Kidney glomerular epithelial cell (primary cell): ENCODE measurements at regions not wholly inside any gene's neighbourhood (a gene's known extent, or its start where the extent isn't known, plus 50 kb on each side); places are given as distances from the start of the nearest gene placed in this dataset.
A peak's percentile ranks its signal among the peaks of the same experiment; 100 is the strongest.

ENCODE experiments used
- DNase-seq: peaks from one replicate; lab custom pipeline; 2025; lab: John Stamatoyannopoulos, UW

DNA sequence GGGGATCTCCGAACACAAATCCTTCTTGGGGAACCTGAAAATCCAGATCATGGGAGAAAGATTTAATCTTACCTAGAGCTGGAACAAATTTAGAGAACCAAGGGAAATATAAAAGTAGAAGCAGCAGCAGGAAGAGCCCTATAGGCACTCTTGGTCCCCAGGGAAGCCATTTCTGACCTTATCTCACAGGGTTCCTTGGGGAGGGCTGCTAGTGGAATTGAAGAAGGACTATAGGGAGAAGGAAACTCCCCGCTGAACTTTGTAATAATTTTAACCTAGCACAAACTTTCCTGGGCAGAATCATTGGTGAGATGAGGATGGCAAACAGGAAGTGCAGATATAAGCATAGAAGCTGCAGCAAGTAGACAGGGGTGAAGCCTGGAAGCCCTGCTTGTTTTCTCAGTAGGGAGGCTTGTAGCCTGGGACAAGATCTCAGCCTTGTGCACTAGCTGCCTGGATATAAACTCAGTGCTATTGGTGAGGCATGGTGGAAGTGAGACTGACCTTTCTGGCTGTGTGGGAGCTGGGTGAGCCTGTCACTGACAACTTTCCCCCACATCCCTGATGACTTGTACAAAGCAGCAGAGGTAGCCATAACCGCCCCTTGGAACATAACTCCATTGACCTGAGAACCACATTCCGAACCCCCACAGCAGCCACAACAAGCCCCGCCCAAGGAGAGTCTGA is 343.0 kb upstream of the TGFBR2 start:
- no peak for DNase-seq

GRCh38 chr3:30263925-30264313 is 342.5 kb upstream of the TGFBR2 start:
- DNase-seq, result no peak

- no peak for DNase-seq
These were observed 339.9 kb upstream of the TGFBR2 start for GRCh38 chr3:30266524-30266923.

GRCh38 chr3:30268288-30268687 is 338.1 kb upstream of the TGFBR2 start:
- DNase-seq, result no peak

DNA sequence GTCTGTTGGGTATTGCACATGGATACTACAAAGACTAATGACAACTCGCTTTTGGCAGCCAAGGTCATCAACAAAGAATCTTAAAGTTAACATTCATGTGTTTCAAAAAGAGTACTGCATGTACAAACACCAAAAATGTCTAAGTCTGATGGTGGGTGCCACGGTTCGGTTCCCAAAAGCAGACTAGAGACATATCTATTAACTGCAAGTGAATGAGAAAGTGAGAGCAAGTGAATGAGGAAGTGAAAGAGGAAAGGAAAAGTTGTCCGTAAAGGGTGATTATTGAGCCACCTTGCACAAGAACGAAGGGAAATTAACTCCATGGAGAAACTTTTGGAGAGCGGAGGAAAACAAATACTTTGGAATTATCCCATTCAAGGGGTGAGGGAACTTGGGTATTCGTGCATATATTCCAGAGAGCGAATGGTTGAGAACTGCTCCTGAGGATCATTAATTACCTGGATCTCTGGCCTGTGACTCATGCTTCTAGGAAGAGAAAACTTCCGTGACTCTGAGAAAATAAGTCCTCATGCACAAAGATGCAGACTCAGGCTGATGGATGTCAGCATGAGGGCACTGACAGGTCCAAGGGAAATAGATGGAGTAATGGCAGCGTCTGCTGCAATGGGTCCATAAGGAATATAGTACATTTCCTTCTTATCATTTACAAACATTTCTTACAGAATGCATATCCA is 336.5 kb upstream of the TGFBR2 start:
- peak; percentile 52 for DNase-seq

DNA sequence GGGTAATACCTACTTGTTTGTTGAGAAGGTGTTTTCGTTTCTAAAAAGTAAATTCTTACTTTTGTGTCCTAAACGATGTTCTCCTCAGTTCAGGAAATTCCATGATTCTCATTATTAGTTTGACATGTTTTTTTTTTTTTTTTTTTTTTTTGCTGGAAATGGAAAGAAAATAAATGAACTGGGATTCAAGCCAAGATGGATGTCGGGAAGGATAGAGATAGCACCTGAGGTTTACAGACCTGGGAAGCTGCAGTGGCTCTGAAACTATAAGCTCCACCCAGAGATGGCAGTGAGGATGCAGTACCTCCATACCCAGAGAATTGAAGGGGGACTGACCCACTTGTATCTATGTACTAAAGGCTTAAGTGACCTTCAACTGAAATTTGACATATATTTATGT is 334.6 kb upstream of the TGFBR2 start:
- no peak for DNase-seq

- peak; percentile 42 for DNase-seq
These were observed 332.9 kb upstream of the TGFBR2 start for GRCh38 chr3:30273304-30274072.

DNA sequence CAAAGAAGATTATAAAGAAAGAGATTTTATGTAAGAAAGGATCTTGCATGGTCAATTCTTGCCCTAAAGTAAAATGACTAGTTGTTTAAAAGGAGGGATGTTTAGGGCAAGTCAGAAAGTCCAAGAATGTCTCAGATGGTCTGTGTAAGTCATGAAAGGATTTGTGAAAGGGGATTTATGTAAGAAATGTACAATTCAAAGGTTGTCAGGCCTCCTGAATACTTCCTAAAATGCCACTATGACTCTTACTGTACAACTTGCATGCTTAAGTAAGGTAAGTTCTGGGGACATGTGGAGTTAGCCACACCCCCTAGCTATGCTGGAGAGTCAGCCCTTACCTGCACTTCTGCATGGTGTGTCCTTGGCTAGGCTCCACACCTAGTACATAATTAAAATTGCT is 328.9 kb upstream of the TGFBR2 start:
- no peak for DNase-seq

DNA sequence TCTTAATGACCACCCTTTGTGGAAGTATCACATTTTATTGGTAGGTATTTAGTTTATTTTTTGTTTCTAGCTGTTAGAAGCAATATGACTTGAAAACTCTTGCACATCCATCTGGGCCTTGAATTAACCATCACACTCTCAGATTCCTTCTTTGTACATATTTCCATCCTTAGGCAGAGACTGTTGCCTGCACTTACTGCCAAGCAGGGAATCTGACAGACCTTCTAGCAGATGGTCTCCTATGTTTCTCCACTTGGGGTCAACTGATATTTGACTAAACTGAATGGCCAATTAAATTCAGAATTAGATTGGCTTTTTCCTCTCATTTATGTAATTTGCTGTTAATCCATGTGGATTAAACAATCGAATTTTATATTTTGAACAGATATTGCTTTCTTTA is 324.9 kb upstream of the TGFBR2 start:
- no peak for DNase-seq

DNA sequence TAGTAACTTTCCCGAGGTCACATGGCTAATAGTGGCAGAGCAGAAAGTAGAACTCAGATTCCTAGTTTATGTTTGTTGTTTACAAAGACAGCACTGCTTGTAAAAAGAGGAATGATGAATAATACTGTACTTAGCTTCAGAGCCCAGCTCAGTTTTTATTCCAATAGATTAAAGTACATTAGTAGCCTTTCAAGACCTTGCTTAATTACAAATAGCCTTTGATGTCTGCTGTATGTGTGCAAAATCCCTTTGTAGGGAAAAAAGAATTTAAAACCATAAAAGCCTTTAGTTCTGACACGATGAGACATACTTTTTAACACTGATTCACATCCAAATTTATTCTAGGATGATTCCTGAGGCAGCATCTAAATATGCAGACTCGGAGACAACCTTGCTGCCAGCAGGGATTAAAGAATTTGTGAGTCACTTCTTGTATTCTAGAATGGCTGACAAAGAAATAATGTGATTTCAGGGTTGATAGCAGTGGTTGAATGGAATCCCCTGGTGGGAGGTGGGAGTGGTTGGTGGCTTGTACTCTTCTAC is 324.2 kb upstream of the TGFBR2 start:
- peak; percentile 97 for DNase-seq

- no peak for DNase-seq
These were observed 321.0 kb upstream of the TGFBR2 start for GRCh38 chr3:30285188-30286006.

GRCh38 chr3:30286007-30286669 is 320.3 kb upstream of the TGFBR2 start:
- DNase-seq, result peak; percentile 94

- DNase-seq, result no peak
These were observed 319.6 kb upstream of the TGFBR2 start for GRCh38 chr3:30286811-30287210.

DNA sequence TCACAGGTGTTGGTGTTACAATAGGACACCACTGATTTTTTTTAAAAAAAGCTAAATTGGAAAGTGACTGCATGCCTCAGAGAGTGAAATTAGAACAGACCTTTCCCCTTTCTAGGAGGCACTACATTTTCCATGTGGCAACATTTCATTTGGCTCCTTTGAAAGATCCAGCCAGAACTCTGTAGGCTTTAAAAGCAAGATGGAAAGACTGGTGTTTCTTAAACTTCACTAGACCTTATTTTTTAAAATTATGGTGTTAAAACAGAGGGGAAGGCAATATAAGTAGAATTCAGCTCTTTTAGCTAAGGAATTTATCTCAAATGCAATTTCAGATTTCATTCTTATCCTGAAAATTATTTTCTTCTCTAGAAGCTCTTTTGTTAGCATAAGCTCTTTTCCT is 317.6 kb upstream of the TGFBR2 start:
- DNase-seq, result no peak

- DNase-seq, result no peak
These were observed 317.1 kb upstream of the TGFBR2 start for GRCh38 chr3:30289324-30289723.

GRCh38 chr3:30289766-30290165 is 316.6 kb upstream of the TGFBR2 start:
- DNase-seq, result no peak

- DNase-seq, result no peak
These were observed 315.9 kb upstream of the TGFBR2 start for GRCh38 chr3:30290479-30290878.

- DNase-seq, result peak; percentile 39
These were observed 314.1 kb upstream of the TGFBR2 start for GRCh38 chr3:30292192-30292893.

DNA sequence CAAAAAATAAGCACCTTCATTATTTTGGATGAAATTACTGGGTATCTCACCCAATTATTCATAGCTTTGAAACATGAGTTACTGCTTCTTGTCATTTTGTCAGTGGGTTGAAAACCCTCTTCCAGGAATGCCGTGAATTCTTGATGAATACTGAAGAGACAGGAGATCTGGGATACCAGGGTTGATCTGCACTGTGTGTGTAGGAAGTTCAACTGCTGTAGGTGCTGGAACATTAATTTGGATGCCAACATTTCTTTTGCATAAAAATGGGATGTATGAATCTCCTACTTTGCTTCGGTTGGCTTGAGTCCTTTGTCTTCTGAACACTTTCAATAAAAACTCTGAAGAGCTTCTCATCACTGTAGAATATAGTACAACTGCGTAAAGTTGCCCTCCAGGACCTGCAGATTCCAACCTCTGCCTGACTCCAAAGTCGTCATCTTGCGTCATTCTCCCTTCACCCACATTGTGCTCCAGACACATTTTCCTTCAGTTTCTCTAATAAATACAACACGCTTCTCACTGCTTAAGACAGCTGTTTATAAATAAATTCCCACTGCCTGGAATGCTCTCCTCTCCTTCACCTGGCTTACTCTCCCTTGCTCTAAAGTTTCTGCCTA is 312.7 kb upstream of the TGFBR2 start:
- no peak for DNase-seq

DNA sequence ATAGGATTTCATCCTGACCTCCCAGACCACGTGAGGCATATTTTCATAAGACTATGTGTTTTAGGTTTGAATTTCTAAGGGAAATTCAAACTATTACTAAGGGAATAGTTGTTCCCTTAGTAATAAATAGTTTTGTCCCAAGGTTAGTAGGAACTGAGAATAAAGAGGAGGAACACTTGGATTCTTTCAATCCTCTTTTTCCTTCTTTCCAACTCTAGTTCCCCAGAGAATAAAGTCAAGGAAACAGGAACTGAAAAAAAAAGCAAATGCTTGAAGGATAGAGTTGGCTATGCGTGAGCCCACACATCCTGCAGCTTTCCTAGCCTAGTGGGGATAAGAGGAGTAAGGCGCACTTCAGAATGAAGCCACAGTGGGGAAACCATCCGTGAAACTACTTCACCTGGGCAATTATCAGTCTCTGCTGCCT is 312.1 kb upstream of the TGFBR2 start:
- no peak for DNase-seq
